ENCODE measurements at regions not wholly inside any gene's neighbourhood (a gene's known extent, or its start where the extent isn't known, plus 50 kb on each side); places are given as distances from the start of the nearest gene placed in this dataset.

DNA sequence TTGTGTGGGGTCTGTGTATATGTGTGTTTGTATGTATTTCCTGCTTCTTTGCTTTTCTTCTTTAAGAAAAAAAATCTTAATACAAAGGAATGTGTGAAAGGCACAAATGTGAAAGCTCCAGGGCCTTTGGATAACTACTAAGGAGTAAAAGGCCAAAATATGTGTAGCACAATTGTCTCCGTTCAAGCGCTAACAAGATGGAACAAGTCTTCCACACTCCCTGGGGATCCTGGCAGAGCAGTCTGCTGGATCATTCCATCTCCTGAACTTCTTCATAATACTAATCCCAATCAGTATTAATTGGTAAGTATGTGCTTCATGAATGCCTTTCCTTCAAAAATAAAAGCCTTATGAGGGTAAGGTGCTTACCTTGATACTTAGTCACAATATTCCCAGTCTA, 462.5 kb upstream of the TBX3 start:
- TF ChIP-seq POLR2A (IDR thresholded peaks at IDR 0.05) (no peak), CTCF (IDR thresholded peaks at IDR 0.05) (no peak)
